Caki2 (cell line): ENCODE measurements at regions not wholly inside any gene's neighbourhood (a gene's known extent, or its start where the extent isn't known, plus 50 kb on each side); places are given as distances from the start of the nearest gene placed in this dataset.
"Not testable (repeated sequence)": the region's sequence is repeated elsewhere in the genome, so short reads cannot be mapped to it uniquely, and the experiment has no call there.

Experiments
- DNase-seq: peaks from one replicate; pipeline ENCODE4 v3.0.0-alpha.2; 2015; ENCODE audit warnings: low read depth
- in situ Hi-C: cut with HindIII; loops from 2 replicates; pipeline ENCODE4 v1.10.0; 2016; ENCODE audit warnings: low sequenced_read_pairs, low pct_unique_long_range_greater_than_20kb, mixed read lengths

DNA sequence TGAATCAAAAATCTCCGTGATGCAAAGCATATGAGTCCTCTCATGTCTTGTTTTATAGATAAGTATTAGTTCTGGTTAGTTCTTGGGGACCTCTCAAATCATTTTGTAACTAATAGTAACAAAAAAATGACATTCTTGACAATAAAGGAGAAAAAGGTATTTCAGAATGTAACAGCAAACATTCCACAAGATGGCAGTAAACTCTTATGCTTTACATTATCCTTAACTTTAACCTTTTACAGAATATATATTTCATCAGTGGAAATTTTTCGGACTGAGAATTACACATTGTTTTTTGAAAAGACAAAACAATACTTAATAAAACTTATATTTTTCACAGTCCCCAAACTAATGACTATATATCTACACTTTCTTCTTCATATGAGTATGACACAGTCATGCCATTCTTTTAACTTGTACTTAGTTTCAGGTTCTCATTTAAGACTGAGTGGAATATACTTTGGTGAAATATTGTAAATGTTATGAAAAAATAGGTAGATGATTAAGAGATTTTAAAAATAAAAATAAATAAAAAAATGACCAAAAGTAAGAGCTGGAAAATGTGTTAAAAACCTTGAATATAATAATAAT is 142.9 kb upstream of the NXPH2 start:
- in situ Hi-C loops: no loop called here
- peak; percentile 4 for DNase-seq

DNA sequence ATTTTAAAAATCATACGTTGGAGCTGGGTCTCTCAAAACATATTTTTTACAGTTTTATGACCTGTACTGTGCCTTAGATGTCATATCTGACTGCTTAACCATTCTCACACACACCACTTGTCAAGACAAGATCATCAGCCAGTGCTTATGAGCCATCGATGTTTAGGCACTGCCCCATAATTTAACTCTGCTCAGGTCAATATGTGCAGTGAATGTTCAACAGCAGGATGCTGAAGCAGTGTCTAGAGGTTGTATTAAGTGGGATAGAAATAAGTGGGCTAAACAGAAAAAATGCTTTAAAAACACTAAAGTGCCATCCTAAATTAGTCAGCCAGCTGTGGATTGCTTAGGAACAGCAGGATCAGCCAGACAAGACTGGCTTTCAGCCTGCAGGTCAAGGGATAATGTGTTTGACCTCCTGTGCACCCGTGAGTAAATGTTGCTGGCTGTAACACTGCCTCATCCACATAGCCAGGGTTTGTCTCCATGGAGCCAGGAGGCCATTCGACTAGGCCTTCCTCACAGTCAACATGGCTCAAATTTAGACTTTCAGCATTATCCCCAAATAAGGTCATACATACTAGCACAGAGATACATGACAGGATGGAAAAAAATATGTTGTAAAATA is 139.0 kb upstream of the NXPH2 start:
- DNase-seq: no peak
- in situ Hi-C loops: no loop called here

GRCh38 chr2:138910427-138910826 is 130.2 kb upstream of the NXPH2 start:
- in situ Hi-C loops: no loop called here
- no peak for DNase-seq

DNA sequence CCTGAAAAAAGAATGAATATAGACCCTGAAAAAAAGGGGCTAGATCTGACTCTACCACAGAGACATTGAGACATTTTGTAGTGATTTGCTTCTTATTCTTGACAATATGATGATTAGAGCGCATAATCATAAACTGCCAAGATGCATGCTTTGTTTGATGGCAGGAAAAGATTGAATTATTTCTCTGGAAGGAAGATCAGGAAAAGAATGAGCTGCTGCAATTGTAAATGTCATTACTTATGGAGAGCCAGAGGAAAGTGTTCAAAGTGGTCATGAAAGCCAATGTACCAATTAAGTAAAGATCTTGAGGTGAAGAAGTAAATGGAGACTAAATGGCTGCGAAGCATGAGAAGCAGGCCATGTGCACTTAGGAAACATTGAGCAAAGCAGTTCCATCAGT is 126.4 kb upstream of the NXPH2 start:
- in situ Hi-C loops: no loop called here
- no peak for DNase-seq

DNA sequence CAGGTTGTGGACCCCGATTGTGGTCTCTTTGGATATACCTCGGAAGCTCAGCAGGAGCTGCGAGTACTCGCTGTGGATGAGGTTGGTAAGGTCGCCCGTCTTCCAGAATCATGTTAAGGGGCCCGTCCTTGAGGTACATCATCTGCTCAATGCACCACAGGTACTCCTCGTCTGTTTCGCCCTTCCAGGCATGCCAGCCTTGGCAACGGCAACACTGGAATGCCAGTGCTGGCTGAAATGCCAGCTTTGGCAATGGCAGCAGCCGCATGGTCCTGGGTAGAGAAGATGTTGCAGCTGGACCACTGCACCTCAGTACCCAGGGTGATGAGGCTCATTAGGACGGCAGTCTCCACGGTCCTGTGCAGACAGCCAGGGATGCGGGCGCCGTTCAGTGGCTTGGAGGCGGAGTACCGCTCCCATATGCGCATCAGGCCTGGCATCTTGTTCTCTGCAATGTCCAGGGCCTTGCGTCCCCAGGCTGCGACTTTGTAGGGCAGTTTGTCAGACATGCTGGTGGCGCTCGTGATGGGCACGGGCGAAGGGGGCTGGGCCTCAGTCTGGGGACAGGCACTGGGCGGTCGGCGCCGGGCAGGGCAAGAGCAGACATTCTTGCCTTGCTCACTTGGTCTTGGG is 122.2 kb upstream of the NXPH2 start:
- DNase-seq: no peak
- in situ Hi-C loops: no loop called here

GRCh38 chr2:138901530-138901929 is 121.3 kb upstream of the NXPH2 start:
- in situ Hi-C loops: no loop called here
- no peak for DNase-seq

DNA sequence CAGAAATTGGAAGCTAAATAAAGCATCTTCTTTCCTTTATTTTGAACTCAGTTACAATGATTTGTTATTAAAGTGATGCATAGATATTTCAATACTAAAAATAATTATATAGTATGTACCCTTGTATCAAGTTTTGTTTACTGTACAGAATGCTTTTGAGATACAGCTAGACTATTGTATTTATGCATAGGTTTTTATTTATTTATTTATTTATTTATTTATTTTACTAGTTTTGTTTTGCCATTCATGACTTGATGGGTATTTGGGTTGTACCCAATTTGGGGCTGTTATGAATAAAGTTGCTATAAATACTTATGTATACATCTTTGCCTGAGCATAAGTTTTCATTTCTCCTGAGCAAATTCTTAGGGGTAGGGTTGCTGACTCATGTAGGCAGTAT is 118.7 kb upstream of the NXPH2 start:
- no peak for DNase-seq
- in situ Hi-C loops: no loop called here

DNA sequence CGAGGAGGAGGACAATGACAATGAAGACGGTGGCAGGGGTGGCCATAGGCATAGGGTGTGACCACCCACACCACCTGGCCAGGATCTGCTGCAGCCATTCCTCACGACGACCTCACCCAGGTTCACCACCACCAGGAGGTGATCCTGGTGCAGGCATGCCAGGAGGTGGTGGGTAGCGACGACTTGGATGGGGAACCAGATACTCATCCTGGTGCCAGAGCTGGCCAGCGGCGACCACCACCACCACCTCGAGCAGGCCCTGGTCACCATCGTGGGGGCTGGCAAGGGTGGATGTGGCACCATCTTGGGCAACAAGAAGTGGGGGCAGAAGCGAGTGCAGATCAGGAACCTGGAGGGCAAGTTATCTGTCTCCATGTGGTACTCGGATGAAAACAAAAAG is 117.1 kb upstream of the NXPH2 start:
- no peak for DNase-seq
- in situ Hi-C loops: no loop called here

DNA sequence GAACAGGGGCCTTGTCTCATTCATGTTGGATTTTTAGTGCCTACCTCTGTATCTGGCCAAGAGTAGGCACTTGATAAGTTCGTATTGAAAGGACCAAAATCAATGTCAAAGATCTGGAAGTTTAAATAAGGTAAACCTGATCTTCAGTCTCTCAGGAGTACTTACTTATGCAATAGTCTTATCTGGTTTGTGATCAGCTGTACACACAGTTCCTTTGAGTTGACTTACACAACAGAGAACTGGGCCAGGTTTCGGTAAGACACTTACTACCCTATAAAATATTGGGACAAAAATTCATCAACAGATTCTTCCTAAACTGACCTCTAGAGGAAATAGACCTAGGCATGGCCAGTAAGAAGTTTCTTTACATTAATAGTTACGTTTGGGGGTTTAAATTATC is 113.6 kb upstream of the NXPH2 start:
- DNase-seq: no peak
- in situ Hi-C loops: no loop called here

DNA sequence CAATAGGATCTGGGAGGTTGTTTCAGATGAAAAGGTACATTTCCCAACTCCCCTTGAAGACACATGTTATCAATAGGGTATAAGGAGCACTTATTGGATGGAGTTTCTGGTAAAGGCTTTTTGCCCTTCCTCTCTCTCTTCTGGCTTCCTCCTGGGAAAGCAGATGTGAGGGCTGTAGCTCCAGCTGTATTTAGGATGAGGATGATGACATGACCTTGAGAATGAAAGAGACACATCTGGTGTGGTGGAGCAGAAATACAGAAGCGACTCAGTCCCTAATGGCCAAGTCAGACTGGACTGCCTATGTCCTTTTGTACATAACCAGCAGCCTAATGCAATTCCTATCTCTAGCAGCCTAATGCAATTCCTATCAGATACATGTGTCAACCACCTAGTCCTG is 100.9 kb upstream of the NXPH2 start:
- in situ Hi-C loops: no loop called here
- DNase-seq: no peak

GRCh38 chr2:138879931-138880330 is 99.7 kb upstream of the NXPH2 start:
- in situ Hi-C loops: no loop called here
- no peak for DNase-seq

DNA sequence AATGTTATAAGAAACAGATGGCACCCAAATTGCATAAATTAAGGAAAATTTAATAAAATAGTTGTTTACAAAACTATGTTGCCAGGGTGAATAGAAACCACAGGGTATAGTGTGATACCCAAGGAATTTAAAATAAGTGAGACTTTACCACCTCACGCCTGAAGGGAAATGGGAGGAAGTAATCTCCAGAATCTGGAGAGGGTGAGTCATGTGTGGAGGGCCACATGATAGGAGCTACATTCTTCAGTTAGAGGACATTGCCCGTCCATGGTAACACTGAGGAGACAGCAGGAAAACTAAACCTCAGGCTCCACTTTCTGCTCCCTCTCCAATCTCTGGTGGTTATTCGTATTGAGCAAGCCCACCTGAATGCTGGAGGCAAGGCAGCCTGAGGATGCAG is 97.2 kb upstream of the NXPH2 start:
- no peak for DNase-seq
- in situ Hi-C loops: no loop called here

GRCh38 chr2:138874251-138874650 is 94.1 kb upstream of the NXPH2 start:
- in situ Hi-C loops: no loop called here
- no peak for DNase-seq

- DNase-seq, in situ Hi-C loops: not testable (repeated sequence)
These were observed 91.9 kb upstream of the NXPH2 start for GRCh38 chr2:138872116-138872515.

- in situ Hi-C loops: no loop called here
- no peak for DNase-seq
These were observed 91.1 kb upstream of the NXPH2 start for GRCh38 chr2:138871312-138871711.

- in situ Hi-C loops: no loop called here
- no peak for DNase-seq
These were observed 87.2 kb upstream of the NXPH2 start for GRCh38 chr2:138867341-138867740.

DNA sequence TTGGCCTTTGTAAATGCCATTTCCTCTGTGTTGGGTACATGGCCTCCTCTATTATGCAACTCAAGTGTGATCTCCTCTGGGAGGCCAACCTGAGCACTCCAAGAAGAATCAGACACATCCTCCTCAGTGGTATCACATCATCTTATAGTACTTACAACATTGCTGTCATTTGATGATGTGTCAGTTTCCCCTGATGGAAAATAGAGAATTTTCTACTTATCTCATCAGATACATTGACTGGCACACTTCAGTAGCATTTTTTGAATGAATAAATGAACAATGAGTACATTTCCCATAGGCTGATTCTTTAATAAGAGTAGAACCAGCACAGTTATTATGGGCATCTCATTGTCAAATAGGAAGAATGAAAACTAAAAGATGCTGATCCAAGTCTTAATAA is 86.6 kb upstream of the NXPH2 start:
- no peak for DNase-seq
- in situ Hi-C loops: no loop called here

DNA sequence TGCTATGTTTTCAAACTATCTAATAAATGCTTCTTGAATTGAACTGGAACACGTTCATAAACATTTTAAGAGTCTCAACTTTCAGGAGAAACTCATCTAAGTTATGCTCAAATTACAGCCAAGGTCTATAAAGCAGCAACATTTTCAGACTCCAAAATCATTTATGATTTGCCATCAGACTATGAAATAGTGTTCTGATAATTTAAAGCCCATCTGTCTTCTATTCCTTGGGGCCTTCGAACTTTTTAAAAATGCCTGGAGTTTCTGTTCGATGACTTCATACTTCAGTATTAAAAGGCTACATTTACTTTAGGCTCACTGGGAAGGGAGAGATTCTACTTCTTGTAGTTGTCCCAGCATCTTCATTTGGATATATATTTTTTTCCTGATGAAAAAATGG is 73.6 kb upstream of the NXPH2 start:
- in situ Hi-C loops: no loop called here
- DNase-seq: no peak

GRCh38 chr2:138853296-138853695 is 73.1 kb upstream of the NXPH2 start:
- in situ Hi-C loops: no loop called here
- DNase-seq: no peak

DNA sequence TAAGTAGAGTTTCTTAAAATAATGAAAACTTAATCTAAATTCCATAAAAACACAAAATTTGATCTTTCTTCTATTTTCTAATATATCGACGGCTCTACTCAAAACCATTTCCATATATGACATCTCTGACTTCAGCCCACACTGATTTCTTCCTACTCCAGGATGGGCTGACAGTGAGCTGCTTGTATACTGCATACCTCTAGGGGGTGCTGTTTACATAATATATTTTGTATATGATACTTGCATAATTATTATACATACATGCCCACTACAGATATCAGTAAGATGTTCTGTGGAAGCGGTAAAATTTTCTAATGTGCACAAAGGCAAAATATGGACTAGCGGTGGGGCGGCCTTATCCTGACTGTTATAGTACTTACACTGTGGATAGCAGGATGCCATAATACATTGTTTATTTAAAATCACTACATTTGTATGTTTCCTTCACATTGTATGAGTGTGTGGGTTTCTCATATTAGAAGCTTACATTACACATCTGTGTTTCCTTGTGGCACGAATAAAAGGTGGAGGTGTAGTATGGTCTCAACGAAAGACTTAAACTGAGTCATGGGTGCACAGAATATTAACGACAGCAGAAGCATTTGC is 66.1 kb upstream of the NXPH2 start:
- DNase-seq: peak; percentile 8

More for the DNA sequence above, 66.1 kb upstream of the NXPH2 start:
- in situ Hi-C loops: no loop called here
